H1 (cell line): ENCODE measurements at regions not wholly inside any gene's neighbourhood (a gene's known extent, or its start where the extent isn't known, plus 50 kb on each side); places are given as distances from the start of the nearest gene placed in this dataset.
"Not testable (repeated sequence)": the region's sequence is repeated elsewhere in the genome, so short reads cannot be mapped to it uniquely, and the experiment has no call there.

Experiments used
- BCL11A ChIP-seq, 2 experiments: IDR thresholded peaks; one replicate each; pipeline ENCODE4 v1.6.1; 2011; ENCODE audit warnings: low read depth in 2 of 2, low read length in 2 of 2, mild to moderate bottlenecking in 2 of 2
- CEBPB ChIP-seq: IDR thresholded peaks from 2 replicates; pipeline ENCODE4 v1.6.1; 2012; ENCODE audit warnings: low read depth, low read length
- EP300 ChIP-seq, 2 experiments: IDR thresholded peaks; 1 replicate in 1 of 2; 2 replicates in 1 of 2; pipeline ENCODE4 v1.6.1; 2011 to 2012; ENCODE audit warnings: low read depth in 2 of 2, low read length in 2 of 2, mild to moderate bottlenecking in 2 of 2, borderline replicate concordance in 1 of 2, inconsistent platforms in 1 of 2, moderate library complexity in 1 of 2
- EZH2 ChIP-seq: fragments of 200-600 bp; sonication (generic); IDR thresholded peaks from 2 replicates; pipeline ENCODE4 v1.7.1; 2012; ENCODE audit warnings: low read depth, mild to moderate bottlenecking, moderate library complexity, low read length, inconsistent platforms; ENCODE audit not compliant: severe bottlenecking
- GABPA ChIP-seq: IDR thresholded peaks from 2 replicates; pipeline ENCODE4 v1.6.1; 2011; ENCODE audit warnings: mild to moderate bottlenecking, low read length, moderate library complexity, borderline replicate concordance; ENCODE audit not compliant: insufficient read depth
- POLR2A ChIP-seq, 2 experiments: IDR thresholded peaks; 1 replicate in 1 of 2; 2 replicates in 1 of 2; pipeline ENCODE4 v1.6.1; 2011; ENCODE audit warnings: low read depth in 2 of 2, low read length in 2 of 2, mild to moderate bottlenecking in 2 of 2; ENCODE audit errors: control extremely low read depth in 1 of 2
- RNF2 ChIP-seq: fragments of 200-900, 300-1000 bp; sonication (generic); IDR thresholded peaks from 2 replicates; pipeline ENCODE4 v1.7.1; 2016; ENCODE audit warnings: borderline replicate concordance, low read depth, mild to moderate bottlenecking, antibody characterized with exemption, low read length; ENCODE audit not compliant: poor library complexity, severe bottlenecking; ENCODE audit errors: missing control alignments
- SIX5 ChIP-seq: IDR thresholded peaks from 2 replicates; pipeline ENCODE4 v1.6.1; 2011; ENCODE audit warnings: mild to moderate bottlenecking, low read depth, low read length
- SP1 ChIP-seq: IDR thresholded peaks from 2 replicates; pipeline ENCODE4 v1.6.1; 2011; ENCODE audit warnings: low read depth, low read length
- YY1 ChIP-seq: IDR thresholded peaks from 2 replicates; pipeline ENCODE4 v1.6.1; 2011; ENCODE audit warnings: low read depth, mild to moderate bottlenecking, low read length
- TF ChIP-seq, protein P1 (sequence below), 3 experiments: IDR thresholded peaks; 1 replicate in 2 of 3; 2 replicates in 1 of 3; pipeline versions ENCODE4 v1.5.1 to v1.6.1; 2011; ENCODE audit warnings: low read length in 3 of 3, mild to moderate bottlenecking in 3 of 3, inconsistent platforms in 2 of 3, low read depth in 1 of 3, moderate library complexity in 1 of 3; ENCODE audit not compliant: insufficient read depth in 1 of 3; ENCODE audit errors: control extremely low read depth in 1 of 3
- TF ChIP-seq, protein P2 (sequence below): IDR thresholded peaks from 2 replicates; pipeline ENCODE4 v1.6.1; 2012; ENCODE audit warnings: inconsistent platforms

DNA sequence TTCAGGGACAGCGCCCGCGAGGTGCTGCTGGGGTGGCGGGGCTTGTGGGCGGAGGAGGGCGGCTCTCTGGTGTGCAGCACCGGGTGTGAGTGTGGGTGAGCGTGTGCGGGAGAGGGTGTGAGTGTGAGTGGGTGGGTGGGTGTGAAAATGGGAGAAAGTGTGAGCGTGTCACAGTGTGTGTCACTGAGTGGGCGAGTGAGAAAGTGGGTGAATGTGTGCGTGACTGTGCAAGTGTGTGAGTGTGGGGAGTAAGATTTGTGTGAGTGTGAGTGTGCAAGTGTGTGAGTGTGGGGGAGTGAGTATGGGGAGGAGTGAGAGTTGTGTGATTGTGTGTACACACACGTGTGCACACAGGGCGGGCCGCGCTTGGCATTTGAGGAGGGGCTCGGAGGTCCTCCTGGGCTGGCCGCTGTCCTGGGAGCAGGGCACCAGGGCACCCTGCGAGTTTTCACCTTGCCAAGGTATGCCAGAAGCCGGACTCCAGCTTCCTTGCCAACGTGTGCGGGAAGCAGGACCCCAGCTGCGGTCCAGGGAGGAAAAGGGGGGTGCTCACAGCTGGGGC is 63.1 kb upstream of the DPP6 start:
- not testable (repeated sequence) for TF ChIP-seq YY1; EZH2; POLR2A (IDR thresholded peaks at IDR 0.05; ENCODE audit: control extremely low read depth in 1 of 2, low read depth in 2 of 2, low read length in 2 of 2); RNF2; SIX5; EP300 (IDR thresholded peaks at IDR 0.05; ENCODE audit: borderline replicate concordance in 1 of 2, low read depth in 2 of 2, low read length in 2 of 2); BCL11A (IDR thresholded peaks at IDR 0.05; ENCODE audit: low read depth in 2 of 2, low read length in 2 of 2); CEBPB; SP1; GABPA
- TF ChIP-seq, protein P1, sequence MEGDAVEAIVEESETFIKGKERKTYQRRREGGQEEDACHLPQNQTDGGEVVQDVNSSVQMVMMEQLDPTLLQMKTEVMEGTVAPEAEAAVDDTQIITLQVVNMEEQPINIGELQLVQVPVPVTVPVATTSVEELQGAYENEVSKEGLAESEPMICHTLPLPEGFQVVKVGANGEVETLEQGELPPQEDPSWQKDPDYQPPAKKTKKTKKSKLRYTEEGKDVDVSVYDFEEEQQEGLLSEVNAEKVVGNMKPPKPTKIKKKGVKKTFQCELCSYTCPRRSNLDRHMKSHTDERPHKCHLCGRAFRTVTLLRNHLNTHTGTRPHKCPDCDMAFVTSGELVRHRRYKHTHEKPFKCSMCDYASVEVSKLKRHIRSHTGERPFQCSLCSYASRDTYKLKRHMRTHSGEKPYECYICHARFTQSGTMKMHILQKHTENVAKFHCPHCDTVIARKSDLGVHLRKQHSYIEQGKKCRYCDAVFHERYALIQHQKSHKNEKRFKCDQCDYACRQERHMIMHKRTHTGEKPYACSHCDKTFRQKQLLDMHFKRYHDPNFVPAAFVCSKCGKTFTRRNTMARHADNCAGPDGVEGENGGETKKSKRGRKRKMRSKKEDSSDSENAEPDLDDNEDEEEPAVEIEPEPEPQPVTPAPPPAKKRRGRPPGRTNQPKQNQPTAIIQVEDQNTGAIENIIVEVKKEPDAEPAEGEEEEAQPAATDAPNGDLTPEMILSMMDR (IDR thresholded peaks at IDR 0.05; ENCODE audit: control extremely low read depth in 1 of 3, insufficient read depth in 1 of 3, low read depth in 1 of 3, low read length in 3 of 3), result not testable (repeated sequence)
- TF ChIP-seq, protein P2, sequence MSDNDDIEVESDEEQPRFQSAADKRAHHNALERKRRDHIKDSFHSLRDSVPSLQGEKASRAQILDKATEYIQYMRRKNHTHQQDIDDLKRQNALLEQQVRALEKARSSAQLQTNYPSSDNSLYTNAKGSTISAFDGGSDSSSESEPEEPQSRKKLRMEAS, result not testable (repeated sequence)
